H9 (cell line): ENCODE measurements at regions not wholly inside any gene's neighbourhood (a gene's known extent, or its start where the extent isn't known, plus 50 kb on each side); places are given as distances from the start of the nearest gene placed in this dataset.
A peak's percentile ranks its signal among the peaks of the same experiment; 100 is the strongest.

Experiments used
- DNase-seq: peaks from one replicate; pipeline ENCODE4 v3.0.0-alpha.2; 2017
- H2AFZ ChIP-seq: one replicate; pipeline ENCODE4 v1.6.1; 2013; ENCODE audit warnings: mild to moderate bottlenecking, low read length, control low read depth, moderate library complexity
- H2AK5ac ChIP-seq: 2 replicates; pipeline ENCODE4 v1.6.1; 2013; ENCODE audit warnings: low read length, control low read depth, mixed read lengths; ENCODE audit not compliant: insufficient read length
- H2BK120ac ChIP-seq: one replicate; pipeline ENCODE4 v1.6.1; 2013; ENCODE audit warnings: low read depth, mild to moderate bottlenecking, low read length, control low read depth, inconsistent platforms; ENCODE audit not compliant: poor library complexity, severe bottlenecking
- H2BK12ac ChIP-seq: 2 replicates; pipeline ENCODE4 v1.6.1; 2013; ENCODE audit warnings: low read length, control low read depth, mixed read lengths, low read depth; ENCODE audit not compliant: insufficient read length
- H2BK15ac ChIP-seq: 2 replicates; pipeline ENCODE4 v1.6.1; 2013; ENCODE audit warnings: low read depth, low read length, control low read depth
- H2BK20ac ChIP-seq: one replicate; pipeline ENCODE4 v1.6.1; 2013; ENCODE audit warnings: low read depth, mild to moderate bottlenecking, low read length, control low read depth, inconsistent platforms; ENCODE audit not compliant: poor library complexity, severe bottlenecking
- H2BK5ac ChIP-seq: 2 replicates; pipeline ENCODE4 v1.6.1; 2013; ENCODE audit warnings: low read length, control low read depth, mixed read lengths; ENCODE audit not compliant: insufficient read length
- H3K14ac ChIP-seq: 2 replicates; pipeline ENCODE4 v1.6.1; 2013; ENCODE audit warnings: low read length, control low read depth; ENCODE audit not compliant: insufficient read depth
- H3K18ac ChIP-seq: 2 replicates; pipeline ENCODE4 v1.6.1; 2013; ENCODE audit warnings: low read depth, mild to moderate bottlenecking, mixed read lengths, low read length, control low read depth; ENCODE audit not compliant: insufficient read length
- H3K23ac ChIP-seq: 2 replicates; pipeline ENCODE4 v1.6.1; 2013; ENCODE audit warnings: low read length, control low read depth, mixed read lengths, low read depth; ENCODE audit not compliant: insufficient read length
- H3K23me2 ChIP-seq: 2 replicates; pipeline ENCODE4 v1.6.1; 2013; ENCODE audit warnings: low read depth, mild to moderate bottlenecking, mixed read lengths, low read length, control low read depth; ENCODE audit not compliant: insufficient read length, poor library complexity, severe bottlenecking
- H3K27ac ChIP-seq: 2 replicates; pipeline ENCODE4 v1.5.1; 2013; ENCODE audit warnings: low read length, control low read depth, mixed read lengths, low read depth; ENCODE audit not compliant: insufficient read length
- H3K27me3 ChIP-seq: 2 replicates; pipeline ENCODE4 v1.6.1; 2013; ENCODE audit warnings: low read length, control low read depth, inconsistent platforms; ENCODE audit not compliant: insufficient read depth
- H3K4ac ChIP-seq: 2 replicates; pipeline ENCODE4 v1.6.1; 2013; ENCODE audit warnings: low read depth, mild to moderate bottlenecking, control low read depth, inconsistent platforms, low read length, moderate library complexity
- H3K4me1 ChIP-seq: 2 replicates; pipeline ENCODE4 v1.6.1; 2013; ENCODE audit warnings: low read length, control low read depth, inconsistent platforms; ENCODE audit not compliant: insufficient read depth
- H3K4me2 ChIP-seq: 2 replicates; pipeline ENCODE4 v1.6.1; 2013; ENCODE audit warnings: low read length, control low read depth, mixed read lengths; ENCODE audit not compliant: insufficient read length, insufficient read depth
- H3K56ac ChIP-seq: 2 replicates; pipeline ENCODE4 v1.6.1; 2013; ENCODE audit warnings: low read depth, mild to moderate bottlenecking, mixed read lengths, low read length, control low read depth; ENCODE audit not compliant: insufficient read length
- H3K79me1 ChIP-seq: 2 replicates; pipeline ENCODE4 v1.6.1; 2013; ENCODE audit warnings: low read depth, mild to moderate bottlenecking, moderate library complexity, low read length, control low read depth, inconsistent platforms; ENCODE audit not compliant: insufficient read depth, poor library complexity, severe bottlenecking
- H3K79me2 ChIP-seq: 2 replicates; pipeline ENCODE4 v1.6.1; 2013; ENCODE audit warnings: low read length, control low read depth, inconsistent platforms; ENCODE audit not compliant: insufficient read depth
- H3K9ac ChIP-seq: 2 replicates; pipeline ENCODE4 v1.6.1; 2013; ENCODE audit warnings: low read length, control low read depth, mixed read lengths; ENCODE audit not compliant: insufficient read length; ENCODE audit errors: extremely low read depth
- H3K9me3 ChIP-seq: one replicate; pipeline ENCODE4 v1.6.1; 2013; ENCODE audit warnings: low read depth, low read length, inconsistent platforms; ENCODE audit not compliant: control insufficient read depth
- H3T11ph ChIP-seq: one replicate; pipeline ENCODE4 v1.6.1; 2013; ENCODE audit warnings: mild to moderate bottlenecking, low read length, control low read depth, inconsistent platforms
- H4K20me1 ChIP-seq: one replicate; pipeline ENCODE4 v1.6.1; 2013; ENCODE audit not compliant: control insufficient read depth, insufficient read length, insufficient read depth
- H4K5ac ChIP-seq: 2 replicates; pipeline ENCODE4 v1.6.1; 2013; ENCODE audit warnings: low read depth, mild to moderate bottlenecking, mixed read lengths, low read length, control low read depth; ENCODE audit not compliant: insufficient read length
- H4K8ac ChIP-seq: replicated peaks from 2 replicates; pipeline ENCODE4 v1.6.1; 2013; ENCODE audit warnings: low read length, control low read depth, mixed read lengths, low read depth; ENCODE audit not compliant: insufficient read length
- H4K91ac ChIP-seq: 2 replicates; pipeline ENCODE4 v1.6.1; 2013; ENCODE audit warnings: low read depth, mild to moderate bottlenecking, moderate library complexity, mixed read lengths, low read length, control low read depth; ENCODE audit not compliant: insufficient read length
- H3K27ac Mint-ChIP-seq, 3 experiments: 2 replicates in 2 of 3; 3 replicates in 1 of 3; pipeline ENCODE4 v1.8.0; 2020 to 2021; ENCODE audit warnings: mixed read lengths in 3 of 3, mild to moderate bottlenecking in 1 of 3, moderate library complexity in 1 of 3
- H3K27me3 Mint-ChIP-seq: 2 replicates; pipeline ENCODE4 v1.8.0; 2021; ENCODE audit warnings: low read depth, mild to moderate bottlenecking, moderate library complexity, mixed read lengths
- H3K36me3 Mint-ChIP-seq, 3 experiments: 2 replicates in 2 of 3; 3 replicates in 1 of 3; pipeline ENCODE4 v1.8.0; 2020 to 2021; ENCODE audit warnings: low read depth in 3 of 3, mixed read lengths in 3 of 3; ENCODE audit not compliant: insufficient read depth in 1 of 3
- H3K4me1 Mint-ChIP-seq, 2 experiments: 2 replicates each; pipeline ENCODE4 v1.8.0; 2020; ENCODE audit warnings: mixed read lengths in 2 of 2
- H3K4me3 Mint-ChIP-seq, 2 experiments: 2 replicates in 1 of 2; 3 replicates in 1 of 2; pipeline ENCODE4 v1.8.0; 2020 to 2021; ENCODE audit warnings: mild to moderate bottlenecking in 2 of 2, mixed read lengths in 2 of 2, moderate library complexity in 1 of 2
- H3K9me3 Mint-ChIP-seq, 2 experiments: 2 replicates in 1 of 2; 3 replicates in 1 of 2; pipeline ENCODE4 v1.8.0; 2020; ENCODE audit warnings: mild to moderate bottlenecking in 2 of 2, mixed read lengths in 2 of 2, moderate library complexity in 1 of 2
- WGBS: extraction: QIAGEN DNeasy Blood & Tissue Kit; methylation state at CpG from one replicate; pipeline ENCODE4 v1.1.7; 2013; ENCODE audit warnings: missing lambda C conversion rate, low lambda C conversion rate, mixed read lengths; ENCODE audit not compliant: insufficient read length; ENCODE audit errors: extremely low coverage; 5-methylcytosine and 5-hydroxymethylcytosine counted together
- TF ChIP-seq, protein P1 (sequence below): fragments of 200-600 bp; sonication (generic); conservative IDR thresholded peaks from 3 replicates; pipeline ENCODE4 v1.8.0; 2021; ENCODE audit warnings: antibody characterized with exemption, mild to moderate bottlenecking

DNA sequence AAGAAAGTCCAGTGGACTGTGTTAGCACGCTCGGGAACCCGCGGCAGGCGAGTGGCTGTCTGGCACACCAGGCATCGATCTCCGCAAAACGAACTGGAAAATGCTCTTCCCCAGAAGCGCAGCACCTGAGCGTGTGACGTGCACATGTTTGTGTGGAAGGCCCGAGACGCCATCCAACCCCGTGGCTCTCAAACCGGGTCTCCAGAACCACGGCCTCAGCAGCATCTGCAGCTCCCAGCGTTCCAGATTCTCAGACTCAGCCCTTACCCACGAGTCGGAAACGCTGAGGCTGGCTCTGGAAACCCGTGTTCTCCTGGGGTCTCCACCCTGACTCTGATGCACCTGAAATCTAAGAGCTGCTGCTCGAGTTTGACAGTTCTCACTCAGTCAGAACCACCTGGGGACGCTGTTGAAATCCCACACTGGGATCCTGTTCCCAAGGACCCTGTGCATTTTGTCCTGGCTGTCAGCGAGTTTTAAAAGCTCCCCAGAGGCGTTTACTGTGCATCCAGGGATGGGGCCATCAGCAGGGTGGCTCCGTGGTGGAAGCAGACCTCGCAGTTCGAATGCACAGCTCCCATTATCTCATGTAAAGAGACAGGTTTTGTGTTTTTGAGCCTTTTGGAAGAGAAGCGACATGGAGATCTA, 69.0 kb downstream of the DLL1 start:
- H2BK15ac ChIP-seq = no peak overlapping the region
- Mint-ChIP-seq H3K36me3 (no peaks in the 10 kb centered on the region), H3K4me1 (peaks cover 12 to 27% of the 10 kb centered on the region in 2 experiments), H3K4me3 (no peak overlapping the region), H3K27me3 (peaks cover 2% of the 10 kb centered on the region; the same call in 1 of the 2 replicates), H3K9me3 (no peaks in the 10 kb centered on the region), H3K27ac (no peak overlapping the region)
- no peak overlapping the region for H2AFZ ChIP-seq
- H3K4me1 ChIP-seq = no peaks in the 10 kb centered on the region
- TF ChIP-seq, protein P1, sequence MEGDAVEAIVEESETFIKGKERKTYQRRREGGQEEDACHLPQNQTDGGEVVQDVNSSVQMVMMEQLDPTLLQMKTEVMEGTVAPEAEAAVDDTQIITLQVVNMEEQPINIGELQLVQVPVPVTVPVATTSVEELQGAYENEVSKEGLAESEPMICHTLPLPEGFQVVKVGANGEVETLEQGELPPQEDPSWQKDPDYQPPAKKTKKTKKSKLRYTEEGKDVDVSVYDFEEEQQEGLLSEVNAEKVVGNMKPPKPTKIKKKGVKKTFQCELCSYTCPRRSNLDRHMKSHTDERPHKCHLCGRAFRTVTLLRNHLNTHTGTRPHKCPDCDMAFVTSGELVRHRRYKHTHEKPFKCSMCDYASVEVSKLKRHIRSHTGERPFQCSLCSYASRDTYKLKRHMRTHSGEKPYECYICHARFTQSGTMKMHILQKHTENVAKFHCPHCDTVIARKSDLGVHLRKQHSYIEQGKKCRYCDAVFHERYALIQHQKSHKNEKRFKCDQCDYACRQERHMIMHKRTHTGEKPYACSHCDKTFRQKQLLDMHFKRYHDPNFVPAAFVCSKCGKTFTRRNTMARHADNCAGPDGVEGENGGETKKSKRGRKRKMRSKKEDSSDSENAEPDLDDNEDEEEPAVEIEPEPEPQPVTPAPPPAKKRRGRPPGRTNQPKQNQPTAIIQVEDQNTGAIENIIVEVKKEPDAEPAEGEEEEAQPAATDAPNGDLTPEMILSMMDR = peak; percentile 29; the same call in 2 of the 3 replicates
- H3K18ac ChIP-seq = no peak overlapping the region
- H3K27me3 ChIP-seq = no peaks in the 10 kb centered on the region
- H3K4me2 ChIP-seq = no peak overlapping the region
- H3K56ac ChIP-seq = no peak overlapping the region
- H4K8ac ChIP-seq = no peak overlapping the region
- no peak overlapping the region for H3K4ac ChIP-seq
- H2AK5ac ChIP-seq = no peak overlapping the region
- H3K23me2 ChIP-seq = no peaks in the 10 kb centered on the region
- no peak overlapping the region for H3K23ac ChIP-seq
- H4K5ac ChIP-seq = no peak overlapping the region
- no peak overlapping the region for H2BK120ac ChIP-seq
- H2BK5ac ChIP-seq = no peak overlapping the region
- H2BK20ac ChIP-seq = no peak overlapping the region
- H3K79me1 ChIP-seq = no peaks in the 10 kb centered on the region
- H3T11ph ChIP-seq = no peak overlapping the region
- no peaks in the 10 kb centered on the region for H4K20me1 ChIP-seq
- no peak overlapping the region for H4K91ac ChIP-seq
- WGBS = 100% methylated on average over 1 of the region's 29 CpGs
- H2BK12ac ChIP-seq = no peak overlapping the region
- no peaks in the 10 kb centered on the region for H3K79me2 ChIP-seq
- H3K9me3 ChIP-seq = no peaks in the 10 kb centered on the region
- H3K14ac ChIP-seq = no peak overlapping the region; the same call in 1 of the 2 replicates
- peak; percentile 31 for DNase-seq
- no peak overlapping the region for H3K9ac ChIP-seq
- H3K27ac ChIP-seq = no peak overlapping the region
